Urinary bladder (tissue), 3 donors: ENCODE measurements at regions not wholly inside any gene's neighbourhood (a gene's known extent, or its start where the extent isn't known, plus 50 kb on each side); places are given as distances from the start of the nearest gene placed in this dataset.

Experiments
- DNase-seq: peaks from one replicate; pipeline ENCODE4 v3.0.0-alpha.2; 2015; ENCODE audit errors: extremely low spot score
- H3K27ac ChIP-seq: one replicate; pipeline ENCODE4 v1.5.1; 2013; ENCODE audit warnings: low read depth, mild to moderate bottlenecking, moderate library complexity
- H3K36me3 ChIP-seq: one replicate; pipeline ENCODE4 v1.6.1; 2013; ENCODE audit warnings: mild to moderate bottlenecking, moderate library complexity; ENCODE audit not compliant: insufficient read depth
- H3K4me1 ChIP-seq: one replicate; pipeline ENCODE4 v1.6.1; 2013; ENCODE audit warnings: mild to moderate bottlenecking, moderate library complexity; ENCODE audit not compliant: insufficient read depth
- H3K4me3 ChIP-seq: one replicate; pipeline ENCODE4 v1.5.1; 2013; ENCODE audit warnings: low read depth, low read length
- WGBS: extraction: QIAGEN DNeasy Blood & Tissue Kit; methylation state at CpG from one replicate; pipeline ENCODE4 v1.1.7; 2013; 5-methylcytosine and 5-hydroxymethylcytosine counted together
- donor health status: healthy with polysubstance abuse.
- donor health status: healthy.

- no peaks in the 10 kb centered on the region for H3K36me3 ChIP-seq
- H3K27ac ChIP-seq, result no peak overlapping the region
- WGBS, result 78% methylated on average over 5 of the region's 5 CpGs
- H3K4me3 ChIP-seq, result no peak overlapping the region
- DNase-seq, result no peak
- H3K4me1 ChIP-seq, result no peaks in the 10 kb centered on the region
Observed at GRCh38 chr13:78364711-78365110, 238.6 kb downstream of the POU4F1 start.

GRCh38 chr13:78341032-78341431 is 262.3 kb downstream of the POU4F1 start:
- no peak overlapping the region for H3K27ac ChIP-seq
- no peaks in the 10 kb centered on the region for H3K36me3 ChIP-seq
- 43% methylated on average over 2 of the region's 2 CpGs for WGBS
- no peak overlapping the region for H3K4me3 ChIP-seq
- no peak for DNase-seq
- no peaks in the 10 kb centered on the region for H3K4me1 ChIP-seq

GRCh38 chr13:78339927-78340326 is 263.4 kb downstream of the POU4F1 start:
- Histone ChIP-seq H3K4me1 (no peaks in the 10 kb centered on the region), H3K4me3 (no peak overlapping the region), H3K36me3 (no peaks in the 10 kb centered on the region), H3K27ac (no peak overlapping the region)
- no peak for DNase-seq
- WGBS, result 49% methylated on average over 2 of the region's 2 CpGs

GRCh38 chr13:78334059-78334458 is 269.3 kb downstream of the POU4F1 start:
- WGBS, result 75% methylated on average over 7 of the region's 7 CpGs
- Histone ChIP-seq H3K27ac (no peak overlapping the region), H3K4me3 (no peak overlapping the region), H3K4me1 (no peaks in the 10 kb centered on the region), H3K36me3 (no peaks in the 10 kb centered on the region)
- no peak for DNase-seq

- H3K4me3 ChIP-seq, result no peak overlapping the region
- no peaks in the 10 kb centered on the region for H3K36me3 ChIP-seq
- no peak overlapping the region for H3K27ac ChIP-seq
- DNase-seq, result no peak
- no peaks in the 10 kb centered on the region for H3K4me1 ChIP-seq
- WGBS, result 58% methylated on average over 1 of the region's 1 CpG
Observed at GRCh38 chr13:78326633-78327032, 276.7 kb downstream of the POU4F1 start.

- DNase-seq, result no peak
- no peaks in the 10 kb centered on the region for H3K36me3 ChIP-seq
- H3K4me3 ChIP-seq, result no peak overlapping the region
- no peaks in the 10 kb centered on the region for H3K4me1 ChIP-seq
- no peak overlapping the region for H3K27ac ChIP-seq
- 92% methylated on average over 1 of the region's 1 CpG for WGBS
Observed at GRCh38 chr13:78325585-78325984, 277.8 kb downstream of the POU4F1 start.

GRCh38 chr13:78323848-78324247 is 279.5 kb downstream of the POU4F1 start:
- DNase-seq, result no peak
- Histone ChIP-seq H3K27ac (no peak overlapping the region), H3K36me3 (no peaks in the 10 kb centered on the region), H3K4me1 (no peaks in the 10 kb centered on the region), H3K4me3 (no peak overlapping the region)
- 76% methylated on average over 2 of the region's 2 CpGs for WGBS

- H3K4me3 ChIP-seq, result no peak overlapping the region
- no peaks in the 10 kb centered on the region for H3K36me3 ChIP-seq
- H3K27ac ChIP-seq, result no peak overlapping the region
- no peaks in the 10 kb centered on the region for H3K4me1 ChIP-seq
- DNase-seq, result no peak
Observed at GRCh38 chr13:78323040-78323439, 280.3 kb downstream of the POU4F1 start.

- Histone ChIP-seq H3K4me3 (no peak overlapping the region), H3K36me3 (no peaks in the 10 kb centered on the region), H3K27ac (no peak overlapping the region), H3K4me1 (no peaks in the 10 kb centered on the region)
- no peak for DNase-seq
- 75% methylated on average over 1 of the region's 1 CpG for WGBS
Observed at GRCh38 chr13:78319101-78319627, 284.2 kb downstream of the POU4F1 start.

GRCh38 chr13:78317030-78317429 is 286.3 kb downstream of the POU4F1 start:
- no peak for DNase-seq

GRCh38 chr13:78309497-78310180 is 293.7 kb downstream of the POU4F1 start:
- DNase-seq, result no peak

More at GRCh38 chr13:78317030-78317429, 286.3 kb downstream of the POU4F1 start:
- Histone ChIP-seq H3K4me3 (no peak overlapping the region), H3K4me1 (no peaks in the 10 kb centered on the region), H3K27ac (no peak overlapping the region), H3K36me3 (no peaks in the 10 kb centered on the region)

GRCh38 chr13:78306519-78307206 is 296.7 kb downstream of the POU4F1 start:
- no peak for DNase-seq
- Histone ChIP-seq H3K4me1 (no peaks in the 10 kb centered on the region), H3K36me3 (no peaks in the 10 kb centered on the region), H3K27ac (no peak overlapping the region), H3K4me3 (no peak overlapping the region)
- 30% methylated on average over 3 of the region's 3 CpGs for WGBS

More at GRCh38 chr13:78309497-78310180, 293.7 kb downstream of the POU4F1 start:
- H3K36me3 ChIP-seq, result no peaks in the 10 kb centered on the region
- H3K4me3 ChIP-seq, result no peak overlapping the region
- no peak overlapping the region for H3K27ac ChIP-seq
- no peaks in the 10 kb centered on the region for H3K4me1 ChIP-seq
- 95% methylated on average over 4 of the region's 4 CpGs for WGBS

GRCh38 chr13:78305171-78305570 is 298.2 kb downstream of the POU4F1 start:
- H3K36me3 ChIP-seq, result no peaks in the 10 kb centered on the region
- 70% methylated on average over 3 of the region's 3 CpGs for WGBS
- no peak for DNase-seq
- H3K27ac ChIP-seq, result no peak overlapping the region
- no peak overlapping the region for H3K4me3 ChIP-seq
- no peaks in the 10 kb centered on the region for H3K4me1 ChIP-seq

GRCh38 chr13:78299832-78300623 is 303.3 kb downstream of the POU4F1 start:
- Histone ChIP-seq H3K27ac (no peak overlapping the region), H3K4me1 (no peaks in the 10 kb centered on the region), H3K4me3 (no peak overlapping the region), H3K36me3 (no peaks in the 10 kb centered on the region)
- DNase-seq, result no peak
